C4-2B (cell line): ENCODE measurements at regions not wholly inside any gene's neighbourhood (a gene's known extent, or its start where the extent isn't known, plus 50 kb on each side); places are given as distances from the start of the nearest gene placed in this dataset.

Experiments used
- ZFX ChIP-seq: fragments of 450-650 bp; IDR thresholded peaks from 2 replicates; pipeline ENCODE4 v1.6.1; 2017
- TF ChIP-seq, protein P1 (sequence below): fragments of 450-650 bp; conservative IDR thresholded peaks from 2 replicates; pipeline ENCODE4 v1.5.1; 2017; ENCODE audit warnings: mild to moderate bottlenecking

- TF ChIP-seq, protein P1, sequence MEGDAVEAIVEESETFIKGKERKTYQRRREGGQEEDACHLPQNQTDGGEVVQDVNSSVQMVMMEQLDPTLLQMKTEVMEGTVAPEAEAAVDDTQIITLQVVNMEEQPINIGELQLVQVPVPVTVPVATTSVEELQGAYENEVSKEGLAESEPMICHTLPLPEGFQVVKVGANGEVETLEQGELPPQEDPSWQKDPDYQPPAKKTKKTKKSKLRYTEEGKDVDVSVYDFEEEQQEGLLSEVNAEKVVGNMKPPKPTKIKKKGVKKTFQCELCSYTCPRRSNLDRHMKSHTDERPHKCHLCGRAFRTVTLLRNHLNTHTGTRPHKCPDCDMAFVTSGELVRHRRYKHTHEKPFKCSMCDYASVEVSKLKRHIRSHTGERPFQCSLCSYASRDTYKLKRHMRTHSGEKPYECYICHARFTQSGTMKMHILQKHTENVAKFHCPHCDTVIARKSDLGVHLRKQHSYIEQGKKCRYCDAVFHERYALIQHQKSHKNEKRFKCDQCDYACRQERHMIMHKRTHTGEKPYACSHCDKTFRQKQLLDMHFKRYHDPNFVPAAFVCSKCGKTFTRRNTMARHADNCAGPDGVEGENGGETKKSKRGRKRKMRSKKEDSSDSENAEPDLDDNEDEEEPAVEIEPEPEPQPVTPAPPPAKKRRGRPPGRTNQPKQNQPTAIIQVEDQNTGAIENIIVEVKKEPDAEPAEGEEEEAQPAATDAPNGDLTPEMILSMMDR = no peak
- TF ChIP-seq ZFX = no peak
These were observed 51.0 kb upstream of the NAMPT start for GRCh38 chr7:106335814-106336213.
